ENCODE measurements at regions not wholly inside any gene's neighbourhood (a gene's known extent, or its start where the extent isn't known, plus 50 kb on each side); places are given as distances from the start of the nearest gene placed in this dataset.
A peak's percentile ranks its signal among the peaks of the same experiment; 100 is the strongest.

DNA sequence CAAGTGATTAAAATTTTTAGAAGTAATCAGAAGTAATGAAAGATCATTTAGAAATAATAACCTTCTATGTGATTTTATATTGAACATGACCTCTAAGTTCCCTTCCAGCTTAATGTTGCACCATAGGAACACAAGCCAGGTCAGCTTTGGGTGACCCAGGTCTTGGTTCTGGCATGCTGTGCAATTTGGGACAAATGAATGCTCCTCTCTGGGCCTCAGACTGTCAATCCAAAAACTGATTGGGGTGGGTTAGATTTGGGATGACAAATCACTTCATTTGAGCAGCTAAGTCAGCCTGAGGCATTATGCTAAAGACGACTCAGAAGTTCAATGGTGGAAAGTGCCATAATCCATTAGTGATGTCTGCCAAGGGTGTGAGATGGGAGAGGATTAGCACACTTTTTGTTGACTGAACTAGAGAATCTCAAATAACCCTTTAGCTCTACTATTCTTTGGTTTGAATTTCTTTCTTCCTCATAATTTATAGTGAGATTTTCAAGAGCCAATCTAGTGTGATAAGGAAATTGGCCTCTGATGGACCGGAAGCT, 60.7 kb upstream of the BOD1 start:
- WGBS: 73% methylated on average over 2 of the region's 2 CpGs
- Histone ChIP-seq H3K4me3 (ENCODE audit: low read depth in 1 of 3, low read length in 3 of 3) (no peak overlapping the region), H3K36me3 (ENCODE audit: control insufficient read depth in 4 of 4, insufficient read depth in 3 of 4, low read depth in 1 of 4, low read length in 3 of 4) (no peaks in the 10 kb centered on the region), H3K9ac (ENCODE audit: low read depth in 1 of 2, low read length in 2 of 2) (no peak overlapping the region), H3K27me3 (ENCODE audit: control insufficient read depth in 4 of 4, insufficient read depth in 4 of 4, low read length in 3 of 4) (no peaks in the 10 kb centered on the region), H3K27ac (ENCODE audit: low read depth in 1 of 2, low read length in 2 of 2) (no peak overlapping the region), H3K9me3 (ENCODE audit: control insufficient read depth in 4 of 4, low read length in 3 of 4) (no peaks in the 10 kb centered on the region), H3K4me1 (ENCODE audit: control insufficient read depth in 4 of 4, insufficient read depth in 4 of 4, low read length in 3 of 4) (peaks cover 0 to 15% (median 7%) of the 10 kb centered on the region in 4 donors)
- no peak for TF ChIP-seq YY1 (IDR thresholded peaks at IDR 0.05)
- TF ChIP-seq JUND (IDR thresholded peaks at IDR 0.05): no peak
- TF ChIP-seq, protein P1, sequence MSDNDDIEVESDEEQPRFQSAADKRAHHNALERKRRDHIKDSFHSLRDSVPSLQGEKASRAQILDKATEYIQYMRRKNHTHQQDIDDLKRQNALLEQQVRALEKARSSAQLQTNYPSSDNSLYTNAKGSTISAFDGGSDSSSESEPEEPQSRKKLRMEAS (IDR thresholded peaks at IDR 0.05): no peak
- peak in 1 of 2 donors; percentile 17 for TF ChIP-seq HNF4A (conservative IDR thresholded peaks at IDR 0.05)
- TF ChIP-seq, protein P2, sequence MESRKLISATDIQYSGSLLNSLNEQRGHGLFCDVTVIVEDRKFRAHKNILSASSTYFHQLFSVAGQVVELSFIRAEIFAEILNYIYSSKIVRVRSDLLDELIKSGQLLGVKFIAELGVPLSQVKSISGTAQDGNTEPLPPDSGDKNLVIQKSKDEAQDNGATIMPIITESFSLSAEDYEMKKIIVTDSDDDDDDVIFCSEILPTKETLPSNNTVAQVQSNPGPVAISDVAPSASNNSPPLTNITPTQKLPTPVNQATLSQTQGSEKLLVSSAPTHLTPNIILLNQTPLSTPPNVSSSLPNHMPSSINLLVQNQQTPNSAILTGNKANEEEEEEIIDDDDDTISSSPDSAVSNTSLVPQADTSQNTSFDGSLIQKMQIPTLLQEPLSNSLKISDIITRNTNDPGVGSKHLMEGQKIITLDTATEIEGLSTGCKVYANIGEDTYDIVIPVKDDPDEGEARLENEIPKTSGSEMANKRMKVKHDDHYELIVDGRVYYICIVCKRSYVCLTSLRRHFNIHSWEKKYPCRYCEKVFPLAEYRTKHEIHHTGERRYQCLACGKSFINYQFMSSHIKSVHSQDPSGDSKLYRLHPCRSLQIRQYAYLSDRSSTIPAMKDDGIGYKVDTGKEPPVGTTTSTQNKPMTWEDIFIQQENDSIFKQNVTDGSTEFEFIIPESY (IDR thresholded peaks at IDR 0.05): no peak
- no peak for TF ChIP-seq FOXA1 (IDR thresholded peaks at IDR 0.05)
- DNase-seq (ENCODE audit: low spot score): no peak

DNA sequence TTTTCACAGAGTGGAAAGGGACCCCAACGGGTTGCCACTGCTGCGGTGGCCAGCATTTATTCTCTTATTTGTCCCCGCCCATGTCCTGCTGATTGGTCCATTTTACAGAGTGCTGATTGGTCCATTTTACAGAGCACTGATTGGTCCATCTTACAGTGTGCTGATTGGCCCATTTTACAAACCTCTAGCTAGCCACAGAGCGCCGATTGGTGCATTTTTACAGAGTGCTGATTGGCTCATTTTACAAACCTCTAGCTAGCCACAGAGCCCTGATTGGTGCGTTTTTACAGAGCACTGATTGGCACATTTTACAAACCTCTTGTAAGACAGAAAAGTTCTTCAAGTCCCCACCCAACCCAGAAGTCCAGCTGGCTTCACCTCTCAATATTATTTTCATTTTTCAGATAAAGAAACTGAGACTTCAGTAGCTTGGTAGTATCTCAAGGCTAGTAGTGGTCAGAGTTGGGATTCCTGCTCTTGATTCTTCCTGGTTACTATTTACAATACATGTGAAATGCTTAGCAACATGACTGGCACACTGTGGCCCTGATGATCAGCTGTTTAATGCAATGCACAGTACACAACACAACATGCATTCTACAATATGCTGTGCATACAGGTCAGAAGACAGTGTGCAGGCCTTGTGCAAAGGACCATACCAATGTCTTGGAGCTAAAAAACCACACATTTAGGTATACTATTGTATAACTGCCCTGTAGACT, 63.6 kb upstream of the BOD1 start:
- no peaks in the 10 kb centered on the region for H3K9me3 ChIP-seq (ENCODE audit: control insufficient read depth in 4 of 4, low read length in 3 of 4)
- no peaks in the 10 kb centered on the region for H3K27me3 ChIP-seq (ENCODE audit: control insufficient read depth in 4 of 4, insufficient read depth in 4 of 4, low read length in 3 of 4)
- WGBS: 97% methylated on average over 6 of the region's 6 CpGs
- no peaks in the 10 kb centered on the region for H3K4me1 ChIP-seq (ENCODE audit: control insufficient read depth in 4 of 4, insufficient read depth in 4 of 4, low read length in 3 of 4)
- TF ChIP-seq, protein P3, sequence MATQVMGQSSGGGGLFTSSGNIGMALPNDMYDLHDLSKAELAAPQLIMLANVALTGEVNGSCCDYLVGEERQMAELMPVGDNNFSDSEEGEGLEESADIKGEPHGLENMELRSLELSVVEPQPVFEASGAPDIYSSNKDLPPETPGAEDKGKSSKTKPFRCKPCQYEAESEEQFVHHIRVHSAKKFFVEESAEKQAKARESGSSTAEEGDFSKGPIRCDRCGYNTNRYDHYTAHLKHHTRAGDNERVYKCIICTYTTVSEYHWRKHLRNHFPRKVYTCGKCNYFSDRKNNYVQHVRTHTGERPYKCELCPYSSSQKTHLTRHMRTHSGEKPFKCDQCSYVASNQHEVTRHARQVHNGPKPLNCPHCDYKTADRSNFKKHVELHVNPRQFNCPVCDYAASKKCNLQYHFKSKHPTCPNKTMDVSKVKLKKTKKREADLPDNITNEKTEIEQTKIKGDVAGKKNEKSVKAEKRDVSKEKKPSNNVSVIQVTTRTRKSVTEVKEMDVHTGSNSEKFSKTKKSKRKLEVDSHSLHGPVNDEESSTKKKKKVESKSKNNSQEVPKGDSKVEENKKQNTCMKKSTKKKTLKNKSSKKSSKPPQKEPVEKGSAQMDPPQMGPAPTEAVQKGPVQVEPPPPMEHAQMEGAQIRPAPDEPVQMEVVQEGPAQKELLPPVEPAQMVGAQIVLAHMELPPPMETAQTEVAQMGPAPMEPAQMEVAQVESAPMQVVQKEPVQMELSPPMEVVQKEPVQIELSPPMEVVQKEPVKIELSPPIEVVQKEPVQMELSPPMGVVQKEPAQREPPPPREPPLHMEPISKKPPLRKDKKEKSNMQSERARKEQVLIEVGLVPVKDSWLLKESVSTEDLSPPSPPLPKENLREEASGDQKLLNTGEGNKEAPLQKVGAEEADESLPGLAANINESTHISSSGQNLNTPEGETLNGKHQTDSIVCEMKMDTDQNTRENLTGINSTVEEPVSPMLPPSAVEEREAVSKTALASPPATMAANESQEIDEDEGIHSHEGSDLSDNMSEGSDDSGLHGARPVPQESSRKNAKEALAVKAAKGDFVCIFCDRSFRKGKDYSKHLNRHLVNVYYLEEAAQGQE (IDR thresholded peaks at IDR 0.05): no peak
- TF ChIP-seq FOXA1 (IDR thresholded peaks at IDR 0.05): no peak
- TF ChIP-seq RAD21 (IDR thresholded peaks at IDR 0.05): no peak
- no peak for TF ChIP-seq EGR1 (IDR thresholded peaks at IDR 0.05; ENCODE audit: low read depth in 2 of 2)
- DNase-seq (ENCODE audit: low spot score): no peak
- H3K27ac ChIP-seq (ENCODE audit: low read depth in 1 of 2, low read length in 2 of 2): no peak overlapping the region
- H3K9ac ChIP-seq (ENCODE audit: low read depth in 1 of 2, low read length in 2 of 2): no peak overlapping the region
- H3K4me3 ChIP-seq (ENCODE audit: low read depth in 1 of 3, low read length in 3 of 3): no peak overlapping the region
- no peaks in the 10 kb centered on the region for H3K36me3 ChIP-seq (ENCODE audit: control insufficient read depth in 4 of 4, insufficient read depth in 3 of 4, low read depth in 1 of 4, low read length in 3 of 4)

GRCh38 chr5:173680660-173681242, 64.3 kb upstream of the BOD1 start:
- Histone ChIP-seq H3K36me3 (ENCODE audit: control insufficient read depth in 4 of 4, insufficient read depth in 3 of 4, low read depth in 1 of 4, low read length in 3 of 4) (no peaks in the 10 kb centered on the region), H3K4me3 (ENCODE audit: low read depth in 1 of 3, low read length in 3 of 3) (no peak overlapping the region), H3K27ac (ENCODE audit: low read depth in 1 of 2, low read length in 2 of 2) (no peak overlapping the region), H3K9me3 (ENCODE audit: control insufficient read depth in 4 of 4, low read length in 3 of 4) (no peaks in the 10 kb centered on the region), H3K27me3 (ENCODE audit: control insufficient read depth in 4 of 4, insufficient read depth in 4 of 4, low read length in 3 of 4) (no peaks in the 10 kb centered on the region), H3K9ac (ENCODE audit: low read depth in 1 of 2, low read length in 2 of 2) (no peak overlapping the region), H3K4me1 (ENCODE audit: control insufficient read depth in 4 of 4, insufficient read depth in 4 of 4, low read length in 3 of 4) (no peaks in the 10 kb centered on the region)
- DNase-seq (ENCODE audit: low spot score): no peak
- WGBS: 85% methylated on average over 6 of the region's 6 CpGs
- TF ChIP-seq TAF1 (conservative IDR thresholded peaks at IDR 0.05) (no peak), RXRA (IDR thresholded peaks at IDR 0.05) (no peak), YY1 (IDR thresholded peaks at IDR 0.05) (no peak), GABPA (IDR thresholded peaks at IDR 0.05 in 1 of 2, conservative IDR thresholded peaks at IDR 0.05 in 1 of 2) (no peak), HNF4A (conservative IDR thresholded peaks at IDR 0.05) (no peak), RAD21 (IDR thresholded peaks at IDR 0.05) (no peak), JUND (IDR thresholded peaks at IDR 0.05) (no peak), FOXA2 (IDR thresholded peaks at IDR 0.05) (no peak), NR2F2 (IDR thresholded peaks at IDR 0.05) (no peak), FOXA1 (IDR thresholded peaks at IDR 0.05) (no peak), HNF4G (IDR thresholded peaks at IDR 0.05) (no peak), SP1 (IDR thresholded peaks at IDR 0.05) (no peak)
- TF ChIP-seq, protein P1 (IDR thresholded peaks at IDR 0.05): no peak
- TF ChIP-seq, protein P3 (IDR thresholded peaks at IDR 0.05): no peak

Measured in liver (tissue), 7 donors.